GM23248 (cell line): ENCODE measurements at regions not wholly inside any gene's neighbourhood (a gene's known extent, or its start where the extent isn't known, plus 50 kb on each side); places are given as distances from the start of the nearest gene placed in this dataset.

Experiments
- EZH2 ChIP-seq: fragments of 200-600 bp; sonication (generic); IDR thresholded peaks from 2 replicates; pipeline ENCODE4 v1.6.1; 2018; ENCODE audit warnings: antibody characterized with exemption, mild to moderate bottlenecking; ENCODE audit not compliant: insufficient read depth, poor library complexity, severe bottlenecking
- EZH2phosphoT487 ChIP-seq: fragments of 200-600 bp; sonication (generic); IDR thresholded peaks from 2 replicates; pipeline ENCODE4 v1.6.1; 2018; ENCODE audit warnings: antibody characterized with exemption, moderate library complexity, mild to moderate bottlenecking, low read depth; ENCODE audit not compliant: insufficient read depth

GRCh38 chr9:18195223-18195622 is 278.7 kb upstream of the ADAMTSL1 start:
- no peak for TF ChIP-seq EZH2
- no peak for TF ChIP-seq EZH2phosphoT487
